LNCAP (cell line): ENCODE measurements at regions not wholly inside any gene's neighbourhood (a gene's known extent, or its start where the extent isn't known, plus 50 kb on each side); places are given as distances from the start of the nearest gene placed in this dataset.

Experiments
- CTCF ChIP-seq: fragments of 450-650 bp; IDR thresholded peaks from 2 replicates; pipeline ENCODE4 v1.5.1; 2017; ENCODE audit warnings: mild to moderate bottlenecking

GRCh38 chr13:54162069-54162468, 1133.5 kb downstream of the OLFM4 start:
- no peak for TF ChIP-seq CTCF

- no peak for TF ChIP-seq CTCF
Measured at GRCh38 chr13:54165581-54166215, 1137.1 kb downstream of the OLFM4 start.

GRCh38 chr13:54173996-54174395, 1145.4 kb downstream of the OLFM4 start:
- TF ChIP-seq CTCF = no peak

GRCh38 chr13:54175466-54175865, 1146.9 kb downstream of the OLFM4 start:
- TF ChIP-seq CTCF = no peak

GRCh38 chr13:54177466-54177865, 1148.9 kb downstream of the OLFM4 start:
- TF ChIP-seq CTCF = no peak

- TF ChIP-seq CTCF = no peak
Measured at GRCh38 chr13:54183166-54183565, 1154.6 kb downstream of the OLFM4 start.

- no peak for TF ChIP-seq CTCF
Measured at GRCh38 chr13:54183728-54184127, 1155.1 kb downstream of the OLFM4 start.

GRCh38 chr13:54184576-54184975, 1156.0 kb downstream of the OLFM4 start:
- no peak for TF ChIP-seq CTCF
